ENCODE measurements at regions not wholly inside any gene's neighbourhood (a gene's known extent, or its start where the extent isn't known, plus 50 kb on each side); places are given as distances from the start of the nearest gene placed in this dataset.

DNA sequence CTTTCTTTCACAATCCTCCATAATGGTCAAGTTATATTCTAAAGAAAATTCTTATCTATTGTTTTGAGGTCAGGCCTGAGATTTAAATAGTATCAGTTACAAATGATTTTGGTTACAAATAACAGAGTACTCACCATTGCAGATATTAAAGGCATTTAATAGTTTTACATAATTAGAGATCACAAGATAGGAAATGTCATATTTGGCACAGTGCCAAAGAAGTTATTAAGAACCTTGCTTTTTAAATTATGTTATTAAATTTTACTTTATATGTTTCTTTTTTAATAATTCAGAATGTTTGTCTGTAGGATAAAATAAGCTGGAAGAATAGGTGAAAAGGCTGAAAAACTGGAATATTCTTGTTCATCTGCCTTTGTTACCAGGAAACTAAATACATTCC lies 1174.7 kb downstream of the PCDH18 start:
- no peak overlapping the region for H3K9ac ChIP-seq (ENCODE audit: low read length)
- H3K27me3 ChIP-seq (replicated peaks in 1 of 4; ENCODE audit: control extremely low read depth in 1 of 4, control insufficient read depth in 3 of 4, insufficient read depth in 4 of 4, low read length in 3 of 4): no peaks in the 10 kb centered on the region
- no peaks in the 10 kb centered on the region for H3K36me3 ChIP-seq (replicated peaks in 1 of 2; ENCODE audit: control extremely low read depth in 1 of 2, control insufficient read depth in 1 of 2, extremely low read depth in 1 of 2, insufficient read depth in 2 of 2, low read length in 1 of 2)
- H3K4me3 ChIP-seq (ENCODE audit: control extremely low read depth in 1 of 5, extremely low read depth in 1 of 5, insufficient read depth in 1 of 5, low read depth in 2 of 5, low read length in 4 of 5): no peak overlapping the region
- ChIA-PET CTCF (no interaction called here), POLR2A (no interaction called here)
- Mint-ChIP-seq H3K9me3 (ENCODE audit: insufficient read depth) (no peaks in the 10 kb centered on the region), H3K27me3 (no peaks in the 10 kb centered on the region), H3K27ac (no peak overlapping the region), H3K4me3 (no peak overlapping the region), H3K4me1 (no peaks in the 10 kb centered on the region)
- ATAC-seq (ENCODE audit: low read depth): no peak
- no peak overlapping the region for H2AFZ ChIP-seq (ENCODE audit: insufficient read depth, low read depth, low read length, poor library complexity, severe bottlenecking)
- DNase-seq: no peak
- H3K4me1 ChIP-seq (ENCODE audit: control insufficient read depth in 2 of 2, insufficient read depth in 2 of 2, low read length in 2 of 2): no peaks in the 10 kb centered on the region
- no peak overlapping the region for H3K4me2 ChIP-seq (replicated peaks; ENCODE audit: low read depth, low read length, poor library complexity, severe bottlenecking)
- H3K27ac ChIP-seq (ENCODE audit: low read length in 2 of 2): no peak overlapping the region
- intact Hi-C loops (cut with micrococcal nuclease): no loop called here
- peaks cover 0 to 5% (median 0%) of the 10 kb centered on the region in 3 donors for H3K9me3 ChIP-seq (ENCODE audit: control extremely low read depth in 1 of 3, control insufficient read depth in 2 of 3, insufficient read depth in 1 of 3, low read length in 2 of 3)
- no peaks in the 10 kb centered on the region for H3K79me2 ChIP-seq (ENCODE audit: control insufficient read depth, insufficient read depth, low read length)
- H4K20me1 ChIP-seq (ENCODE audit: control insufficient read depth, insufficient read depth, low read length, poor library complexity, severe bottlenecking): no peaks in the 10 kb centered on the region
- TF ChIP-seq, protein P1, sequence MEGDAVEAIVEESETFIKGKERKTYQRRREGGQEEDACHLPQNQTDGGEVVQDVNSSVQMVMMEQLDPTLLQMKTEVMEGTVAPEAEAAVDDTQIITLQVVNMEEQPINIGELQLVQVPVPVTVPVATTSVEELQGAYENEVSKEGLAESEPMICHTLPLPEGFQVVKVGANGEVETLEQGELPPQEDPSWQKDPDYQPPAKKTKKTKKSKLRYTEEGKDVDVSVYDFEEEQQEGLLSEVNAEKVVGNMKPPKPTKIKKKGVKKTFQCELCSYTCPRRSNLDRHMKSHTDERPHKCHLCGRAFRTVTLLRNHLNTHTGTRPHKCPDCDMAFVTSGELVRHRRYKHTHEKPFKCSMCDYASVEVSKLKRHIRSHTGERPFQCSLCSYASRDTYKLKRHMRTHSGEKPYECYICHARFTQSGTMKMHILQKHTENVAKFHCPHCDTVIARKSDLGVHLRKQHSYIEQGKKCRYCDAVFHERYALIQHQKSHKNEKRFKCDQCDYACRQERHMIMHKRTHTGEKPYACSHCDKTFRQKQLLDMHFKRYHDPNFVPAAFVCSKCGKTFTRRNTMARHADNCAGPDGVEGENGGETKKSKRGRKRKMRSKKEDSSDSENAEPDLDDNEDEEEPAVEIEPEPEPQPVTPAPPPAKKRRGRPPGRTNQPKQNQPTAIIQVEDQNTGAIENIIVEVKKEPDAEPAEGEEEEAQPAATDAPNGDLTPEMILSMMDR (IDR thresholded peaks at IDR 0.05): no peak
- no peak for TF ChIP-seq EZH2 (IDR thresholded peaks at IDR 0.05; ENCODE audit: borderline replicate concordance, insufficient read depth, low read depth, low read length, poor library complexity, severe bottlenecking)

DNA sequence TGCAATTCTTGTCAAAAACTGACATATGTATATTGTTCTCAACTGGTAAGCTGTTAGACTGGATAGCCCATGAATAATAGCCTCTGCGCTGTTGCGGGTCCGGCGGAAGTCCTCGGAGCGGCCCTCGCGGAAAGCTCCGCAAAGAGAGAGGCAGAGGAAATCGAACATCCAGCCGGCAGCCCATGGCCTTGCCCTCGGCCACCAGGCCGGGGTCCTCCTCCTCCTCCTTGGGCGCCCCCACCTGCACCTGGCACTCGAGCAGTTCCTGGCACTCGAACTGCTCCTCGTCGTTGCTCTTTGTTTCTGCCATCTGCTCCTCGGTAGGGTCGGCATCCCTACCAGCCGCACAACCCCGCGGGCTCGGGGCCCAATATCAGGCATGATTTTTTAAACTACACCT lies 1176.3 kb downstream of the PCDH18 start:
- ATAC-seq (ENCODE audit: low read depth) (no peak), DNase-seq (no peak)
- Histone ChIP-seq H3K27ac (ENCODE audit: low read length in 2 of 2) (no peak overlapping the region), H3K4me1 (ENCODE audit: control insufficient read depth in 2 of 2, insufficient read depth in 2 of 2, low read length in 2 of 2) (no peaks in the 10 kb centered on the region), H3K9ac (ENCODE audit: low read length) (no peak overlapping the region), H4K20me1 (ENCODE audit: control insufficient read depth, insufficient read depth, low read length, poor library complexity, severe bottlenecking) (no peaks in the 10 kb centered on the region), H3K36me3 (replicated peaks in 1 of 2; ENCODE audit: control extremely low read depth in 1 of 2, control insufficient read depth in 1 of 2, extremely low read depth in 1 of 2, insufficient read depth in 2 of 2, low read length in 1 of 2) (no peaks in the 10 kb centered on the region), H3K9me3 (ENCODE audit: control extremely low read depth in 1 of 3, control insufficient read depth in 2 of 3, insufficient read depth in 1 of 3, low read length in 2 of 3) (peaks cover 0 to 5% (median 0%) of the 10 kb centered on the region in 3 donors), H2AFZ (ENCODE audit: insufficient read depth, low read depth, low read length, poor library complexity, severe bottlenecking) (no peak overlapping the region), H3K27me3 (replicated peaks in 1 of 4; ENCODE audit: control extremely low read depth in 1 of 4, control insufficient read depth in 3 of 4, insufficient read depth in 4 of 4, low read length in 3 of 4) (no peaks in the 10 kb centered on the region), H3K79me2 (ENCODE audit: control insufficient read depth, insufficient read depth, low read length) (no peaks in the 10 kb centered on the region), H3K4me2 (replicated peaks; ENCODE audit: low read depth, low read length, poor library complexity, severe bottlenecking) (no peak overlapping the region), H3K4me3 (ENCODE audit: control extremely low read depth in 1 of 5, extremely low read depth in 1 of 5, insufficient read depth in 1 of 5, low read depth in 2 of 5, low read length in 4 of 5) (no peak overlapping the region)
- TF ChIP-seq, protein P1 (IDR thresholded peaks at IDR 0.05): no peak
- no peak for TF ChIP-seq EZH2 (IDR thresholded peaks at IDR 0.05; ENCODE audit: borderline replicate concordance, insufficient read depth, low read depth, low read length, poor library complexity, severe bottlenecking)
- Mint-ChIP-seq H3K4me3 (no peak overlapping the region), H3K9me3 (ENCODE audit: insufficient read depth) (no peaks in the 10 kb centered on the region), H3K27ac (no peak overlapping the region), H3K4me1 (no peaks in the 10 kb centered on the region), H3K27me3 (no peaks in the 10 kb centered on the region)
- ChIA-PET CTCF (no interaction called here), POLR2A (no interaction called here)
- intact Hi-C loops (cut with micrococcal nuclease): no loop called here
- WGBS (ENCODE audit: insufficient coverage): 94% methylated on average over 19 of the region's 24 CpGs
